Glutamatergic neuron (in vitro differentiated cells): ENCODE measurements at regions not wholly inside any gene's neighbourhood (a gene's known extent, or its start where the extent isn't known, plus 50 kb on each side); places are given as distances from the start of the nearest gene placed in this dataset.
A peak's percentile ranks its signal among the peaks of the same experiment; 100 is the strongest.

Experiments
- DNase-seq: peaks from one replicate; pipeline ENCODE4 v3.0.0; 2022
- H3K27ac Mint-ChIP-seq: one replicate; pipeline ENCODE4 v1.8.0; 2020; ENCODE audit warnings: mild to moderate bottlenecking, mixed read lengths, inconsistent platforms; ENCODE audit not compliant: unreplicated experiment
- H3K27me3 Mint-ChIP-seq: one replicate; pipeline ENCODE4 v1.8.0; 2020; ENCODE audit warnings: mild to moderate bottlenecking, moderate library complexity, mixed read lengths, inconsistent platforms; ENCODE audit not compliant: unreplicated experiment
- H3K36me3 Mint-ChIP-seq: one replicate; pipeline ENCODE4 v1.8.0; 2020; ENCODE audit warnings: mild to moderate bottlenecking, mixed read lengths, inconsistent platforms; ENCODE audit not compliant: unreplicated experiment
- H3K4me1 Mint-ChIP-seq: one replicate; pipeline ENCODE4 v1.8.0; 2020; ENCODE audit warnings: mild to moderate bottlenecking, low read depth, mixed read lengths, inconsistent platforms; ENCODE audit not compliant: unreplicated experiment
- H3K4me3 Mint-ChIP-seq: one replicate; pipeline ENCODE4 v1.8.0; 2020; ENCODE audit warnings: mild to moderate bottlenecking, mixed read lengths, inconsistent platforms; ENCODE audit not compliant: unreplicated experiment
- H3K9me3 Mint-ChIP-seq: one replicate; pipeline ENCODE4 v1.8.0; 2020; ENCODE audit warnings: mild to moderate bottlenecking, moderate library complexity, mixed read lengths, inconsistent platforms; ENCODE audit not compliant: unreplicated experiment
- TF ChIP-seq, protein P1 (sequence below): fragments of 200-600 bp; sonication (generic); IDR thresholded peaks from one replicate; pipeline ENCODE4 v1.5.0; 2021; ENCODE audit not compliant: partially characterized antibody, unreplicated experiment

DNA sequence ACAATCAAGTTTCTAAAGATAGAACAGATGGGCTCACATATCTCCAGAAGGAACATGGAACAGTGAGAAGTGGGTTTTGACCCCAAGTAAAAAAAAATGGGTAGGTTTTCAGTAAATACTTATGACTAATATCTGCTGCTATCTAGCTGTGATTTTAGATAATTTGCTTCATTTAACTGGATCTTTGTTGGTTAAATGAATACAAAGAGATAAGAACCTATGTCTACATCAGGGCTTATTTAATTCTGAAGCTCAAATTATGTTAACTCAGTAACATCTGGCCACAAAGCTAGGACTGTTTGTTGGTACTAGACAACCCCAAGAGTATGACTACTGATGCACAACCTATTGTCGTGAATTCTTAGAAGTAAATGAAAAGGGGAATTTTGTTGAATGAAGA lies 144.4 kb upstream of the SESN3 start:
- peaks cover 3% of the 10 kb centered on the region for H3K27me3 Mint-ChIP-seq
- no peak overlapping the region for H3K4me3 Mint-ChIP-seq
- DNase-seq, result no peak
- no peak overlapping the region for H3K27ac Mint-ChIP-seq
- TF ChIP-seq, protein P1, sequence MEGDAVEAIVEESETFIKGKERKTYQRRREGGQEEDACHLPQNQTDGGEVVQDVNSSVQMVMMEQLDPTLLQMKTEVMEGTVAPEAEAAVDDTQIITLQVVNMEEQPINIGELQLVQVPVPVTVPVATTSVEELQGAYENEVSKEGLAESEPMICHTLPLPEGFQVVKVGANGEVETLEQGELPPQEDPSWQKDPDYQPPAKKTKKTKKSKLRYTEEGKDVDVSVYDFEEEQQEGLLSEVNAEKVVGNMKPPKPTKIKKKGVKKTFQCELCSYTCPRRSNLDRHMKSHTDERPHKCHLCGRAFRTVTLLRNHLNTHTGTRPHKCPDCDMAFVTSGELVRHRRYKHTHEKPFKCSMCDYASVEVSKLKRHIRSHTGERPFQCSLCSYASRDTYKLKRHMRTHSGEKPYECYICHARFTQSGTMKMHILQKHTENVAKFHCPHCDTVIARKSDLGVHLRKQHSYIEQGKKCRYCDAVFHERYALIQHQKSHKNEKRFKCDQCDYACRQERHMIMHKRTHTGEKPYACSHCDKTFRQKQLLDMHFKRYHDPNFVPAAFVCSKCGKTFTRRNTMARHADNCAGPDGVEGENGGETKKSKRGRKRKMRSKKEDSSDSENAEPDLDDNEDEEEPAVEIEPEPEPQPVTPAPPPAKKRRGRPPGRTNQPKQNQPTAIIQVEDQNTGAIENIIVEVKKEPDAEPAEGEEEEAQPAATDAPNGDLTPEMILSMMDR, result no peak
- peaks cover 3% of the 10 kb centered on the region for H3K9me3 Mint-ChIP-seq
- H3K36me3 Mint-ChIP-seq, result no peaks in the 10 kb centered on the region
- H3K4me1 Mint-ChIP-seq, result peaks cover 8% of the 10 kb centered on the region

DNA sequence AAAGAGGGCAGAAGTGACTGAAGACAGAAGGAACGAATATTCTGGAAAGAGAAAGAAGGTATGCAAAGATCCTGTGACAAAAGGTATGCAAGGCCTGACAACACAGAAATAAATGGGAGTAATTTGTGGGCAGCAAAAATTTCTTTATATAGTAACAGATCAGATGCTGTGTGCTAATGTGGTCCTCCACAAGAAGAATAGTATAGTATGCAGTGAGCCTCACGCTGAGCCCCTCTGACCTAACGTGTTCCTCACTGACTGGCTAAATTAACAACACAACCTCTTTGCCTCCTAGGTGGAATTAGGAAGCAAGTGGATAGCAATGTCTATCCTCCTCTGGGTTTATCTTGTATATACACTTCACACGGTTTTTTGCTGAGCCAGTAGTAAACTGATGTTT lies 143.1 kb upstream of the SESN3 start:
- Mint-ChIP-seq H3K4me3 (no peak overlapping the region), H3K27me3 (peaks cover 3% of the 10 kb centered on the region), H3K4me1 (peaks cover 14% of the 10 kb centered on the region), H3K36me3 (no peaks in the 10 kb centered on the region), H3K9me3 (peaks cover 3% of the 10 kb centered on the region), H3K27ac (no peak overlapping the region)
- DNase-seq, result no peak
- TF ChIP-seq, protein P1, result no peak

DNA sequence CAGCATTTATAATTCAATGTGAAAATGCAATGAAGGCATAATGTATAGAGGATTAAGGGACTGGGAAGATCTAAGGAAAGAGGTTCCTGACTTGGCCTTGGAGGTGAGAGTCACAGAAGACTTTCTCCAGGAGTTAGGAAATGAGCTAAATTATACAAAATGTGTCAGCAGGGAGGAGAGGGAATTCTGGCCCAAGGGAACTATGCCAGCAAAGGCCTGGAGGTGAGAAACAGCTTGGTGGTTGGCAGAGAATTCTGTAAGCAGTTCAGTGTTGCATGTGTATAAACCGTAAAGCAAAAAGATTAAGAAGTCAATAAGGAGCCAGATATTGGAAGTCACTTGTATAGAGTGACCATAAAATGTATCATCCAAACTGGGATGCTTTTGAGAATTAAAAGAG lies 142.2 kb upstream of the SESN3 start:
- Mint-ChIP-seq H3K27ac (peak overlapping the region; percentile 3), H3K27me3 (peaks cover 3% of the 10 kb centered on the region), H3K9me3 (peaks cover 3% of the 10 kb centered on the region), H3K4me1 (peaks cover 16% of the 10 kb centered on the region), H3K4me3 (no peak overlapping the region), H3K36me3 (no peaks in the 10 kb centered on the region)
- TF ChIP-seq, protein P1, result no peak
- no peak for DNase-seq

DNA sequence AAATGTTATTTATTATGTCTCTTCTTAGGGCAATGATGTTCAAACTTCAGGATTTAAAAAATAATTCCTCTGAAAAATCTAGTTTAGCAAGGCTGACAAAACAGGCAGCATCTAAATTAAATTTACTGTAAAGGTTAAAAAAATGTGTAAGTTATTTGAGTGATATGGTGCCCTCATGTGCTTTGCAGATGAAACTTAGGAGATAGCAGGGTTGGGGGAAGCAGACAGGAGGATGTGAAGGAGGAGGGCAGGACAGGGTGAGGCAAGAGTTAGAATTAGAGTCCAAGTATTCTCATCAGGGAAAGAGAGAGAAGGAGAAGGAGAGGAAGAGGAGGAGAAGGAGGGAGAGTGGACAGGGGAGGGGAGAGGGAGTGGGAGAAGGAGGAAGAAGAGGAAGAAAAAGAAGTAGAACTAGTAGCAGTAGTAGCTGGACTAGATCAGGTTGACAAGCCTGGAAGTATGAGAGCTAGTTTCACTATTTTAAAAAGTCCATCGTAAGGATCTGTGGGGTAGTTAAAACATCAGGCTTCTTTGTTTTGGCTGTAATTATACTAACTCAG lies 141.2 kb upstream of the SESN3 start:
- Mint-ChIP-seq H3K9me3 (peaks cover 2% of the 10 kb centered on the region), H3K36me3 (no peaks in the 10 kb centered on the region), H3K27me3 (peaks cover 3% of the 10 kb centered on the region), H3K27ac (no peak overlapping the region), H3K4me1 (peaks cover 25% of the 10 kb centered on the region), H3K4me3 (no peak overlapping the region)
- TF ChIP-seq, protein P1, result no peak
- DNase-seq, result no peak

DNA sequence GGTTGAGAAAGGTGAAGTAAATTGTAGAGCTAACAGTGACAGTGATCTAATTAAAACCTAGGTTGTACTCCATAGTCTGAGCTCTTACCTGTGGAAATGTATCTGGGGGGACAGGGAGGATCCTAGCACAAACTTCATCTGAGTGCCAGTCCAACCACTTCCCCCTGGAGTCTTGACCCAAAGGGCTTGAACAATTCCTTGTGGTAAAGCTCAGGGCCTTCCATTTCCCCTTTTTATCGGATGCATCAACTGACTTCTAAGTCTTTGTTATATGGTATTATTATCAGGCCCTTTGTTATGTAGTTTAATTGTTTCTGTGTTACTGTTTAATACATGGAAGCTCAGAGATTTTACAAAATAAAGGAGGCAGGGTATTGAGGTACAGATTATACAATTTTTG lies 140.2 kb upstream of the SESN3 start:
- peaks cover 31% of the 10 kb centered on the region for H3K4me1 Mint-ChIP-seq
- H3K9me3 Mint-ChIP-seq, result peaks cover 2% of the 10 kb centered on the region
- H3K36me3 Mint-ChIP-seq, result no peaks in the 10 kb centered on the region
- TF ChIP-seq, protein P1, result no peak
- no peak overlapping the region for H3K27ac Mint-ChIP-seq
- H3K4me3 Mint-ChIP-seq, result no peak overlapping the region
- peaks cover 3% of the 10 kb centered on the region for H3K27me3 Mint-ChIP-seq
- no peak for DNase-seq
